ENCODE measurements at regions not wholly inside any gene's neighbourhood (a gene's known extent, or its start where the extent isn't known, plus 50 kb on each side); places are given as distances from the start of the nearest gene placed in this dataset.

DNA sequence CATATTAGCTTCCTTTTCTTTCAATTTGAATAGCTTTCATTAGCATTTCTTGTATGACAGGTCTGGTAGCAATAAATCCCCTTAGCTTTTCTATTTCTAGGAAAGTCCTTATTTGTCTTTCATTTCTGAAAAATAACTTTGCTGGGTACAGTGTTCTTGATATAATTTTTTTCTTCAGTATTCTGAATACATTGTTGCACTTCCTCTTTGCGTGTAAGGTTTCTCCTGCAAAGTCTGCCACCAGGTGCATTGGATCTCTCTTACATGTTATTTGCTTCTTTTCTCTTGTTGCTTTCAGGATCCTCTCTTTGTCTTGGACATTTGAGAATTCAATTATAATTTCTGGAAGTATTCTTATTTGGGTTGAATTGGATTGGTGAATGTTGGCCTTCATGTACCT, 663.7 kb downstream of the GRXCR1 start:
- H3K36me3 Mint-ChIP-seq (ENCODE audit: low read depth, unreplicated experiment), result no peaks in the 10 kb centered on the region
- no peaks in the 10 kb centered on the region for H3K27me3 Mint-ChIP-seq (ENCODE audit: low read depth, unreplicated experiment)
- H3K4me1 ChIP-seq (ENCODE audit: insufficient read depth, low read length), result no peaks in the 10 kb centered on the region
- FAIRE-seq, result no peak
- no peak overlapping the region for H3K4me3 Mint-ChIP-seq (ENCODE audit: unreplicated experiment)
- no peak overlapping the region for H3K27ac ChIP-seq (ENCODE audit: low read depth, low read length)
- TF ChIP-seq, protein P1, sequence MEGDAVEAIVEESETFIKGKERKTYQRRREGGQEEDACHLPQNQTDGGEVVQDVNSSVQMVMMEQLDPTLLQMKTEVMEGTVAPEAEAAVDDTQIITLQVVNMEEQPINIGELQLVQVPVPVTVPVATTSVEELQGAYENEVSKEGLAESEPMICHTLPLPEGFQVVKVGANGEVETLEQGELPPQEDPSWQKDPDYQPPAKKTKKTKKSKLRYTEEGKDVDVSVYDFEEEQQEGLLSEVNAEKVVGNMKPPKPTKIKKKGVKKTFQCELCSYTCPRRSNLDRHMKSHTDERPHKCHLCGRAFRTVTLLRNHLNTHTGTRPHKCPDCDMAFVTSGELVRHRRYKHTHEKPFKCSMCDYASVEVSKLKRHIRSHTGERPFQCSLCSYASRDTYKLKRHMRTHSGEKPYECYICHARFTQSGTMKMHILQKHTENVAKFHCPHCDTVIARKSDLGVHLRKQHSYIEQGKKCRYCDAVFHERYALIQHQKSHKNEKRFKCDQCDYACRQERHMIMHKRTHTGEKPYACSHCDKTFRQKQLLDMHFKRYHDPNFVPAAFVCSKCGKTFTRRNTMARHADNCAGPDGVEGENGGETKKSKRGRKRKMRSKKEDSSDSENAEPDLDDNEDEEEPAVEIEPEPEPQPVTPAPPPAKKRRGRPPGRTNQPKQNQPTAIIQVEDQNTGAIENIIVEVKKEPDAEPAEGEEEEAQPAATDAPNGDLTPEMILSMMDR (IDR thresholded peaks at IDR 0.05; ENCODE audit: insufficient read depth, low read depth, low read length), result no peak
- no peak overlapping the region for H3K4me3 ChIP-seq (ENCODE audit: insufficient read depth, low read depth, low read length)
- H3K36me3 ChIP-seq (ENCODE audit: insufficient read depth, low read length), result no peaks in the 10 kb centered on the region
- H3K79me2 ChIP-seq (ENCODE audit: insufficient read depth, low read length), result no peaks in the 10 kb centered on the region
- H3K4me2 ChIP-seq (ENCODE audit: low read length), result no peak overlapping the region
- no peaks in the 10 kb centered on the region for H3K4me1 Mint-ChIP-seq (ENCODE audit: low read depth, unreplicated experiment)
- H2AFZ ChIP-seq (ENCODE audit: low read depth, low read length), result no peak overlapping the region
- H3K27ac Mint-ChIP-seq (ENCODE audit: unreplicated experiment), result no peak overlapping the region
- no peak overlapping the region for H3K9ac ChIP-seq (ENCODE audit: low read length)
- H4K20me1 ChIP-seq (ENCODE audit: insufficient read depth, low read length), result no peaks in the 10 kb centered on the region
- H3K27me3 ChIP-seq (ENCODE audit: insufficient read depth, low read length), result no peaks in the 10 kb centered on the region
- peaks cover 12% of the 10 kb centered on the region for H3K9me3 Mint-ChIP-seq (ENCODE audit: unreplicated experiment)
- no peaks in the 10 kb centered on the region for H3K9me3 ChIP-seq (ENCODE audit: insufficient read depth, low read depth, low read length)
- no peak for DNase-seq (ENCODE audit: low read depth)

DNA sequence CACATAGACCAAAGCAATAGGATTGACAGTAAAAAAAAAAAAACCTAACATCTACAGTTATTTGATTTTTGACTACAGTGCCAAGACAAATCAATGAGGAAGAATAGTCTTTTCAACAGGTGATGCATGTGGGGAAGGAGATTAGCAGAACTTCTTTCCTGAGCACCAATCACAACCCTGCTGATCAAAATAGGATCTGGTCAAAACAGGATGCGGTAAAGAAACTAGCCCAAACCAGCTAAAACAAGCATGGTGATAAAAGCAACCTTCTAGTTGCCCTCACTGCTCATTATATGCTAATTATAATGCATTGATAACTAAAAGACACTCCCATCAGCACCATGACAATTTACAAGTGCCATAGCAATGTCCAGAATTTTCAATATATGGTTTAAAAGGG, 667.5 kb downstream of the GRXCR1 start:
- Histone ChIP-seq H3K27me3 (ENCODE audit: insufficient read depth, low read length) (no peaks in the 10 kb centered on the region), H3K27ac (ENCODE audit: low read depth, low read length) (no peak overlapping the region), H3K4me3 (ENCODE audit: insufficient read depth, low read depth, low read length) (no peak overlapping the region), H3K36me3 (ENCODE audit: insufficient read depth, low read length) (no peaks in the 10 kb centered on the region), H3K79me2 (ENCODE audit: insufficient read depth, low read length) (no peaks in the 10 kb centered on the region), H3K4me1 (ENCODE audit: insufficient read depth, low read length) (no peaks in the 10 kb centered on the region), H3K4me2 (ENCODE audit: low read length) (no peak overlapping the region), H2AFZ (ENCODE audit: low read depth, low read length) (no peak overlapping the region), H3K9me3 (ENCODE audit: insufficient read depth, low read depth, low read length) (no peaks in the 10 kb centered on the region), H4K20me1 (ENCODE audit: insufficient read depth, low read length) (no peaks in the 10 kb centered on the region), H3K9ac (ENCODE audit: low read length) (no peak overlapping the region)
- no peak for DNase-seq (ENCODE audit: low read depth)
- Mint-ChIP-seq H3K27me3 (ENCODE audit: low read depth, unreplicated experiment) (no peaks in the 10 kb centered on the region), H3K9me3 (ENCODE audit: unreplicated experiment) (peaks cover under 1% of the 10 kb centered on the region), H3K4me1 (ENCODE audit: low read depth, unreplicated experiment) (no peaks in the 10 kb centered on the region), H3K27ac (ENCODE audit: unreplicated experiment) (no peak overlapping the region), H3K36me3 (ENCODE audit: low read depth, unreplicated experiment) (no peaks in the 10 kb centered on the region), H3K4me3 (ENCODE audit: unreplicated experiment) (no peak overlapping the region)
- no peak for FAIRE-seq
- no peak for TF ChIP-seq EZH2 (IDR thresholded peaks at IDR 0.05; ENCODE audit: insufficient read depth, low read length)
- TF ChIP-seq, protein P1 (IDR thresholded peaks at IDR 0.05; ENCODE audit: insufficient read depth, low read depth, low read length), result no peak

DNA sequence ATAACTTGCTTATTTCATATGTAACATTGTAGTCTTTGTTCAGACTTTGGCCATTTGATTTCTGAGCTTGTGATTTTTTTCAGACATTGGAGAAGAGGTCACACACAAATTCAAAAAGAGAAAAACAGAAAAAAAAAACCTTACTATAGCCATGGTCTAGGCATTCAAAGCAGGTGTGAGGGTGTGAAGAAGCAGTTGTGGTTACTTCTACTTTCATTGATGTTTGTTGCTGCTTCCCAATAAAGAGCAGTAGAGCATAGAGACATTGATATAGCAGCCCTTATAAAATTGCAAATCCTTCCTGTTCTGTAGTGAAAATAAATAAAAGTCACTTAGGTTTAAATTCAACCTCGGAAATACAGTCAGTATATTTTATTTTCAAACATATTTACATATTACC, 671.6 kb downstream of the GRXCR1 start:
- Histone ChIP-seq H3K4me2 (ENCODE audit: low read length) (no peak overlapping the region), H3K9me3 (ENCODE audit: insufficient read depth, low read depth, low read length) (no peaks in the 10 kb centered on the region), H3K36me3 (ENCODE audit: insufficient read depth, low read length) (no peaks in the 10 kb centered on the region), H3K4me3 (ENCODE audit: insufficient read depth, low read depth, low read length) (no peak overlapping the region), H3K9ac (ENCODE audit: low read length) (no peak overlapping the region), H3K27me3 (ENCODE audit: insufficient read depth, low read length) (no peaks in the 10 kb centered on the region), H3K27ac (ENCODE audit: low read depth, low read length) (no peak overlapping the region), H2AFZ (ENCODE audit: low read depth, low read length) (no peak overlapping the region), H3K4me1 (ENCODE audit: insufficient read depth, low read length) (no peaks in the 10 kb centered on the region), H4K20me1 (ENCODE audit: insufficient read depth, low read length) (no peaks in the 10 kb centered on the region), H3K79me2 (ENCODE audit: insufficient read depth, low read length) (no peaks in the 10 kb centered on the region)
- Mint-ChIP-seq H3K4me3 (ENCODE audit: unreplicated experiment) (no peak overlapping the region), H3K27ac (ENCODE audit: unreplicated experiment) (no peak overlapping the region), H3K4me1 (ENCODE audit: low read depth, unreplicated experiment) (no peaks in the 10 kb centered on the region), H3K27me3 (ENCODE audit: low read depth, unreplicated experiment) (no peaks in the 10 kb centered on the region), H3K36me3 (ENCODE audit: low read depth, unreplicated experiment) (no peaks in the 10 kb centered on the region), H3K9me3 (ENCODE audit: unreplicated experiment) (no peaks in the 10 kb centered on the region)
- TF ChIP-seq, protein P1 (IDR thresholded peaks at IDR 0.05; ENCODE audit: insufficient read depth, low read depth, low read length), result no peak
- no peak for TF ChIP-seq EZH2 (IDR thresholded peaks at IDR 0.05; ENCODE audit: insufficient read depth, low read length)
- DNase-seq (ENCODE audit: low read depth) (no peak), FAIRE-seq (no peak)
